HL-60 (cell line): ENCODE measurements at regions not wholly inside any gene's neighbourhood (a gene's known extent, or its start where the extent isn't known, plus 50 kb on each side); places are given as distances from the start of the nearest gene placed in this dataset.

Source experiments
- DNase-seq, 2 experiments: peaks; one replicate each; pipeline ENCODE4 v3.0.0-alpha.2; 2010 to 2020; ENCODE audit warnings: low read depth in 1 of 2, low spot score in 1 of 2
- H3K27ac ChIP-seq: fragments of 250-450 bp; sonication (Bioruptor Pico); replicated peaks from 2 replicates; pipeline ENCODE4 v1.5.1; 2020; ENCODE audit warnings: mild to moderate bottlenecking, moderate library complexity
- H3K27me3 ChIP-seq: fragments of 250-450 bp; sonication (Bioruptor Pico); 2 replicates; pipeline ENCODE4 v1.5.1; 2021; ENCODE audit warnings: mild to moderate bottlenecking, moderate library complexity; ENCODE audit not compliant: insufficient read depth, poor library complexity, severe bottlenecking
- H3K4me3 ChIP-seq: replicated peaks from 2 replicates; pipeline ENCODE4 v1.5.1; 2011; ENCODE audit warnings: mild to moderate bottlenecking, control low read depth, low read length; ENCODE audit not compliant: insufficient read depth
- GABPA ChIP-seq: IDR thresholded peaks from 2 replicates; pipeline ENCODE4 v1.6.1; 2012; ENCODE audit warnings: low read depth
- POLR2AphosphoS5 ChIP-seq: IDR thresholded peaks from 2 replicates; pipeline ENCODE4 v1.6.1; 2012; ENCODE audit warnings: low read depth
- SPI1 ChIP-seq: IDR thresholded peaks from 2 replicates; pipeline ENCODE4 v1.6.1; 2012; ENCODE audit warnings: low read depth, mild to moderate bottlenecking, borderline replicate concordance
- TF ChIP-seq, protein P1 (sequence below): IDR thresholded peaks from one replicate; pipeline ENCODE4 v1.5.1; 2011; ENCODE audit warnings: low read length, control low read depth, inconsistent platforms; ENCODE audit not compliant: insufficient read depth
- TF ChIP-seq, protein P2 (sequence below): IDR thresholded peaks from 2 replicates; pipeline ENCODE4 v1.6.1; 2012; ENCODE audit warnings: low read depth; ENCODE audit not compliant: insufficient replicate concordance

DNA sequence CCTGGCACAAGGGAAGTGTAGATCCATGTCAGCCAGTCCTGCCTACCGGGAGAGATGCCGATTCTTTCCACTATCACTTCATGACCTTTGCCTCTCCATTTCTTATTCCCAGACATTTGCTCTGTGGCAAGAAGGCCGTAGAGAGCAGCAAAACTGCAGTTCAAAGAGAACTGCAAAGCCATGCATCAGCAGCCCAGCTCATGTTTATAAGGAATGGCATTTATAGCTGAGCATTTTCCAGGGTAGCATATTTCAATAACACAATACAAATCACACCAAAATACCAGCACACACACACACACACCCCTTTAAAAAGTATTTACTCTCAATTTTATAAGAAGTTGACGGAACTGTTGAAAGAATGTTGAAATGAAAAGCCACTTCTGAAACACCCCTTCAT, 126.7 kb upstream of the EGFLAM start:
- Histone ChIP-seq H3K27ac (no peak overlapping the region), H3K27me3 (no peaks in the 10 kb centered on the region), H3K4me3 (no peak overlapping the region)
- TF ChIP-seq, protein P1, sequence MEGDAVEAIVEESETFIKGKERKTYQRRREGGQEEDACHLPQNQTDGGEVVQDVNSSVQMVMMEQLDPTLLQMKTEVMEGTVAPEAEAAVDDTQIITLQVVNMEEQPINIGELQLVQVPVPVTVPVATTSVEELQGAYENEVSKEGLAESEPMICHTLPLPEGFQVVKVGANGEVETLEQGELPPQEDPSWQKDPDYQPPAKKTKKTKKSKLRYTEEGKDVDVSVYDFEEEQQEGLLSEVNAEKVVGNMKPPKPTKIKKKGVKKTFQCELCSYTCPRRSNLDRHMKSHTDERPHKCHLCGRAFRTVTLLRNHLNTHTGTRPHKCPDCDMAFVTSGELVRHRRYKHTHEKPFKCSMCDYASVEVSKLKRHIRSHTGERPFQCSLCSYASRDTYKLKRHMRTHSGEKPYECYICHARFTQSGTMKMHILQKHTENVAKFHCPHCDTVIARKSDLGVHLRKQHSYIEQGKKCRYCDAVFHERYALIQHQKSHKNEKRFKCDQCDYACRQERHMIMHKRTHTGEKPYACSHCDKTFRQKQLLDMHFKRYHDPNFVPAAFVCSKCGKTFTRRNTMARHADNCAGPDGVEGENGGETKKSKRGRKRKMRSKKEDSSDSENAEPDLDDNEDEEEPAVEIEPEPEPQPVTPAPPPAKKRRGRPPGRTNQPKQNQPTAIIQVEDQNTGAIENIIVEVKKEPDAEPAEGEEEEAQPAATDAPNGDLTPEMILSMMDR = no peak
- TF ChIP-seq GABPA (no peak), SPI1 (no peak), POLR2AphosphoS5 (no peak)
- TF ChIP-seq, protein P2, sequence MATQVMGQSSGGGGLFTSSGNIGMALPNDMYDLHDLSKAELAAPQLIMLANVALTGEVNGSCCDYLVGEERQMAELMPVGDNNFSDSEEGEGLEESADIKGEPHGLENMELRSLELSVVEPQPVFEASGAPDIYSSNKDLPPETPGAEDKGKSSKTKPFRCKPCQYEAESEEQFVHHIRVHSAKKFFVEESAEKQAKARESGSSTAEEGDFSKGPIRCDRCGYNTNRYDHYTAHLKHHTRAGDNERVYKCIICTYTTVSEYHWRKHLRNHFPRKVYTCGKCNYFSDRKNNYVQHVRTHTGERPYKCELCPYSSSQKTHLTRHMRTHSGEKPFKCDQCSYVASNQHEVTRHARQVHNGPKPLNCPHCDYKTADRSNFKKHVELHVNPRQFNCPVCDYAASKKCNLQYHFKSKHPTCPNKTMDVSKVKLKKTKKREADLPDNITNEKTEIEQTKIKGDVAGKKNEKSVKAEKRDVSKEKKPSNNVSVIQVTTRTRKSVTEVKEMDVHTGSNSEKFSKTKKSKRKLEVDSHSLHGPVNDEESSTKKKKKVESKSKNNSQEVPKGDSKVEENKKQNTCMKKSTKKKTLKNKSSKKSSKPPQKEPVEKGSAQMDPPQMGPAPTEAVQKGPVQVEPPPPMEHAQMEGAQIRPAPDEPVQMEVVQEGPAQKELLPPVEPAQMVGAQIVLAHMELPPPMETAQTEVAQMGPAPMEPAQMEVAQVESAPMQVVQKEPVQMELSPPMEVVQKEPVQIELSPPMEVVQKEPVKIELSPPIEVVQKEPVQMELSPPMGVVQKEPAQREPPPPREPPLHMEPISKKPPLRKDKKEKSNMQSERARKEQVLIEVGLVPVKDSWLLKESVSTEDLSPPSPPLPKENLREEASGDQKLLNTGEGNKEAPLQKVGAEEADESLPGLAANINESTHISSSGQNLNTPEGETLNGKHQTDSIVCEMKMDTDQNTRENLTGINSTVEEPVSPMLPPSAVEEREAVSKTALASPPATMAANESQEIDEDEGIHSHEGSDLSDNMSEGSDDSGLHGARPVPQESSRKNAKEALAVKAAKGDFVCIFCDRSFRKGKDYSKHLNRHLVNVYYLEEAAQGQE = no peak
- DNase-seq = no peak

DNA sequence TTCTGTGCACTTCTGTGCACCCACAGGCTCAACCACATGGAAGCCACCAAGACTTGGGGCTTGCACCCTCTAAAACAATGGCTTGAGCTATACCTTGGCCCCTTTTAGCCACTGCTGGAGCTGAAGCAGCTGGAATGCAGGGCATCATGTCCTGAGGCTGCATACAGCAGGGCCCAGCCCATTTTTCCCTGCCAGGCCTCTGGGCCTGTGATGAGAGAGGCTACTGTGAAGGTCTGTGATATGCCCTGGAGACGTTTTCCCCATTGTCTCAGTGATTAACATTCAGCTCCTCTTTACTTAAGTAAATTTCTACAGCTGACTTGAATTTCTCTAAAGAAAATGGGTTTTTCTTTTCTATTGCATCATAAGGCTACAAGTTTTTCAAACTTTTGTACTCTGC, 134.0 kb upstream of the EGFLAM start:
- no peak for DNase-seq
- Histone ChIP-seq H3K27me3 (no peaks in the 10 kb centered on the region), H3K4me3 (no peak overlapping the region), H3K27ac (no peak overlapping the region)
- no peak for TF ChIP-seq SPI1
- TF ChIP-seq, protein P2 = no peak
- no peak for TF ChIP-seq GABPA
- no peak for TF ChIP-seq POLR2AphosphoS5
- TF ChIP-seq, protein P1 = no peak

DNA sequence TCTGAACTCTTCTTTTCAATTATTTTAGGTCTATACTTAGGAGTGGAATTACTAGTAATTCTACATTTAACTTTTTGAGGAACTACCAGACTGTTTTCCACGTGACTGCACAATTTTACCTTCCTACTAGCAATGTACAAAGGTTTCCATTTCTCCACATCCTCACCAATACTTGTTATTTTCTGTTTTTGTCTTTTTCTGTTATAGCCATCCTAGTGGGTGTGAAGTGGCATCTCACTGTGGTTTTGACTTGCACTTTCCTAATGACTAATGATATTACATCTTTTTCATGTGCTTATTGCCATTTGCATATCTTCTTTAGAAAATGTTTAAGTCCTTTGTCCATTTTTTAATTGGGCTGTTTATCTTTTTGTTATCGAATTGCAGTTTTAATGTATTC, 136.9 kb upstream of the EGFLAM start:
- no peak for DNase-seq
- Histone ChIP-seq H3K27ac (no peak overlapping the region), H3K27me3 (no peaks in the 10 kb centered on the region), H3K4me3 (no peak overlapping the region)
- TF ChIP-seq SPI1 = no peak
- TF ChIP-seq, protein P2 = no peak
- no peak for TF ChIP-seq GABPA
- no peak for TF ChIP-seq POLR2AphosphoS5
- TF ChIP-seq, protein P1 = no peak
